Keratinocyte (primary cell): ENCODE measurements at regions not wholly inside any gene's neighbourhood (a gene's known extent, or its start where the extent isn't known, plus 50 kb on each side); places are given as distances from the start of the nearest gene placed in this dataset.

Experiments
- DNase-seq: peaks from one replicate; pipeline ENCODE4 v3.0.0-alpha.2; 2011; ENCODE audit warnings: low read depth, missing footprints, low spot score
- FAIRE-seq: peaks from 2 replicates; lab custom pipeline; 2011; peaks lifted over from hg19 to GRCh38; lab: Jason Lieb, UNC
- H2AFZ ChIP-seq: 2 replicates; pipeline ENCODE4 v1.6.0; 2012; ENCODE audit warnings: low read length, control low read depth, inconsistent platforms; ENCODE audit not compliant: control insufficient read depth
- H3K27ac ChIP-seq: 2 replicates; pipeline ENCODE4 v1.5.1; 2011; ENCODE audit warnings: low read length; ENCODE audit not compliant: control insufficient read depth, insufficient read depth
- H3K27me3 ChIP-seq: 3 replicates; pipeline ENCODE4 v1.6.0; 2011; ENCODE audit warnings: low read length; ENCODE audit not compliant: control insufficient read depth, insufficient read depth; ENCODE audit errors: extremely low read depth
- H3K36me3 ChIP-seq, 2 experiments: 2 replicates in 1 of 2; 3 replicates in 1 of 2; pipeline ENCODE4 v1.5.1; 2011; ENCODE audit warnings: low read length in 2 of 2, mild to moderate bottlenecking in 1 of 2; ENCODE audit not compliant: control insufficient read depth in 2 of 2, insufficient read depth in 2 of 2; ENCODE audit errors: extremely low read depth in 1 of 2
- H3K4me1 ChIP-seq: 3 replicates; pipeline ENCODE4 v1.5.1; 2011; ENCODE audit warnings: low read length; ENCODE audit not compliant: control insufficient read depth, insufficient read depth; ENCODE audit errors: extremely low read depth
- H3K4me2 ChIP-seq: 3 replicates; pipeline ENCODE4 v1.6.0; 2011; ENCODE audit warnings: low read depth, low read length; ENCODE audit not compliant: control insufficient read depth, insufficient read depth; ENCODE audit errors: extremely low read depth
- H3K4me3 ChIP-seq, 3 experiments: fragments of 200-600 bp in 1 of 3; sonication (generic) in 1 of 3; 2 replicates in 2 of 3; 3 replicates in 1 of 3; pipeline ENCODE4 v1.5.1; 2011 to 2016; ENCODE audit warnings: low read length in 3 of 3, mild to moderate bottlenecking in 3 of 3, control low read depth in 2 of 3, inconsistent platforms in 1 of 3, low read depth in 1 of 3, mixed read lengths in 1 of 3, mixed run types in 1 of 3, moderate library complexity in 1 of 3; ENCODE audit not compliant: control insufficient read depth in 2 of 3, insufficient read depth in 2 of 3; ENCODE audit errors: extremely low read depth in 1 of 3
- H3K79me2 ChIP-seq: 2 replicates; pipeline ENCODE4 v1.6.0; 2012; ENCODE audit warnings: low read length; ENCODE audit not compliant: control insufficient read depth, insufficient read depth
- H3K9ac ChIP-seq: 3 replicates; pipeline ENCODE4 v1.6.0; 2011; ENCODE audit warnings: low read length; ENCODE audit not compliant: control insufficient read depth, insufficient read depth; ENCODE audit errors: extremely low read depth
- H3K9me1 ChIP-seq: 3 replicates; pipeline ENCODE4 v1.6.0; 2011; ENCODE audit warnings: low read length; ENCODE audit not compliant: control insufficient read depth, insufficient read depth; ENCODE audit errors: extremely low read depth
- H3K9me3 ChIP-seq: 2 replicates; pipeline ENCODE4 v1.5.1; 2012; ENCODE audit warnings: low read depth, low read length; ENCODE audit not compliant: control insufficient read depth
- H4K20me1 ChIP-seq: 3 replicates; pipeline ENCODE4 v1.6.0; 2011; ENCODE audit warnings: low read length; ENCODE audit not compliant: control insufficient read depth, insufficient read depth; ENCODE audit errors: extremely low read depth
- EZH2 ChIP-seq: IDR thresholded peaks from one replicate; pipeline ENCODE4 v1.6.1; 2012; ENCODE audit warnings: inconsistent platforms, mild to moderate bottlenecking, low read length, moderate library complexity
- dilution Hi-C: fragments of 300-500 bp; cut with MboI; formaldehyde crosslinking; loops from one replicate; pipeline ENCODE4 v1.7.0; 2020; ENCODE audit warnings: low sequenced_read_pairs; ENCODE audit not compliant: extremely low pct_ligation_motif_present
- TF ChIP-seq, protein P1 (sequence below), 3 experiments: IDR thresholded peaks in 1 of 3; conservative IDR thresholded peaks in 1 of 3; optimal IDR thresholded peaks in 1 of 3; 2 replicates in 2 of 3; 3 replicates in 1 of 3; pipeline versions ENCODE3 to v1.5.1; 2011; ENCODE audit warnings: low read length in 3 of 3, mild to moderate bottlenecking in 3 of 3, moderate library complexity in 2 of 3, control low read depth in 1 of 3, inconsistent platforms in 1 of 3; ENCODE audit not compliant: insufficient read depth in 2 of 3; ENCODE audit errors: extremely low read depth in 1 of 3

DNA sequence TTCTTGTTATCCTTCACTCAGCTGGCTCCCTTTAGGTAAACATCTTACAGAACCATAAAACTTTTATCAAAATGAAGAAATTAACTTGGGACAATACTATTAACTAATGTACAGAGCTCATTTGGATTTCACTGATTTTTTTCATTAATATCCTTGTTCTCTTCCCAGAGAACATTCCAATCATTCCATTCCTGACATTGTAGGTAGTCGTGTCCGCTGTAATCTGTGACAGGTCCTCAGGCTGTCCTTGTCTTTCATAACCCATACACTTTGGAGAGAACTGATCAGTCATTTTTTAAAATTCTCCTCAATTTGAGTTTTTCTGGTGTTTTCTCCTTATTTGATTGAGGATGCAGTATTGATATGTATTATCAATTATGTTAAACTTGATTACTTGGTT lies 916.8 kb downstream of the GALC start:
- Histone ChIP-seq H4K20me1 (no peaks in the 10 kb centered on the region), H3K4me1 (no peaks in the 10 kb centered on the region), H3K27ac (no peak overlapping the region), H3K79me2 (no peaks in the 10 kb centered on the region), H3K4me2 (no peak overlapping the region), H3K4me3 (no peak overlapping the region), H3K36me3 (no peaks in the 10 kb centered on the region), H3K9ac (no peak overlapping the region), H3K27me3 (no peaks in the 10 kb centered on the region), H3K9me1 (no peaks in the 10 kb centered on the region), H2AFZ (no peak overlapping the region), H3K9me3 (no peaks in the 10 kb centered on the region)
- no peak for TF ChIP-seq EZH2
- TF ChIP-seq, protein P1, sequence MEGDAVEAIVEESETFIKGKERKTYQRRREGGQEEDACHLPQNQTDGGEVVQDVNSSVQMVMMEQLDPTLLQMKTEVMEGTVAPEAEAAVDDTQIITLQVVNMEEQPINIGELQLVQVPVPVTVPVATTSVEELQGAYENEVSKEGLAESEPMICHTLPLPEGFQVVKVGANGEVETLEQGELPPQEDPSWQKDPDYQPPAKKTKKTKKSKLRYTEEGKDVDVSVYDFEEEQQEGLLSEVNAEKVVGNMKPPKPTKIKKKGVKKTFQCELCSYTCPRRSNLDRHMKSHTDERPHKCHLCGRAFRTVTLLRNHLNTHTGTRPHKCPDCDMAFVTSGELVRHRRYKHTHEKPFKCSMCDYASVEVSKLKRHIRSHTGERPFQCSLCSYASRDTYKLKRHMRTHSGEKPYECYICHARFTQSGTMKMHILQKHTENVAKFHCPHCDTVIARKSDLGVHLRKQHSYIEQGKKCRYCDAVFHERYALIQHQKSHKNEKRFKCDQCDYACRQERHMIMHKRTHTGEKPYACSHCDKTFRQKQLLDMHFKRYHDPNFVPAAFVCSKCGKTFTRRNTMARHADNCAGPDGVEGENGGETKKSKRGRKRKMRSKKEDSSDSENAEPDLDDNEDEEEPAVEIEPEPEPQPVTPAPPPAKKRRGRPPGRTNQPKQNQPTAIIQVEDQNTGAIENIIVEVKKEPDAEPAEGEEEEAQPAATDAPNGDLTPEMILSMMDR (optimal IDR thresholded peaks at IDR 0.05 in 1 of 3, IDR thresholded peaks at IDR 0.05 in 1 of 3, conservative IDR thresholded peaks at IDR 0.05 in 1 of 3; ENCODE audit: extremely low read depth in 1 of 3, insufficient read depth in 2 of 3, low read length in 3 of 3), result no peak
- dilution Hi-C loops, result no loop called here
- DNase-seq (no peak), FAIRE-seq (no peak)

DNA sequence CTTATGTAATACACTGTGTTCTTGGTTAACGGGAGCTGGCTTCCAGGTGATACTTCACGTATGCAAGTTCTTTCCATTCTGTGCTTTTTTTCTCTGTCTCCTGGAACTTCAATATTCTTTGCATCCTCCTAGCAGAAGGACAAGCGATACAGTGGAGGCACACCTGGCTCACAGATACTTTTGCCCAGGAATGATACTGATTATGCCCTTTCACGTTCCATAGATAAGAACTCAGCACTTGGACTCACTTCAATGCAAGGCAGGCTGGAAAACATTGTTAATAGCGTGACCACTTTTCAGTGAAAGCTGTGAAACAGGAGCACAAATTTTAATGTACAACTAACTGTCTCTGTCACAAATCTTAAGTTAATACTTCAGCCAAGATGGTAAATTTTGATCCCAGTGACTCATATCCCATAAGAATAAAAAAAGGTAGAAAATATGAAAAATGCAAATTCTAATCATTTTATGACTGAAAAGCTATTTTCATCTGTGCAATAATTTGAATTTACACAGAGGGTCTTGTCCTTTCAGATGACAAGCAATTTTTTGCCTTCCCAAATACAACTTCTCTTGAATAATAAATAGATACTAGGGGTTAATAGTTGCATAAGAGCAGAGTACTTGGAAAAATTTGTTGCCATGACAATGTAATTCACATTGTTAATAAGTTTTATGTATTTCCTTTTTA lies 919.0 kb downstream of the GALC start:
- TF ChIP-seq, protein P1 (optimal IDR thresholded peaks at IDR 0.05 in 1 of 3, IDR thresholded peaks at IDR 0.05 in 1 of 3, conservative IDR thresholded peaks at IDR 0.05 in 1 of 3; ENCODE audit: extremely low read depth in 1 of 3, insufficient read depth in 2 of 3, low read length in 3 of 3), result no peak
- no peak for TF ChIP-seq EZH2
- DNase-seq (no peak), FAIRE-seq (no peak)
- Histone ChIP-seq H3K9ac (no peak overlapping the region), H4K20me1 (no peaks in the 10 kb centered on the region), H3K4me1 (no peaks in the 10 kb centered on the region), H3K27ac (no peak overlapping the region), H3K9me1 (no peaks in the 10 kb centered on the region), H3K79me2 (no peaks in the 10 kb centered on the region), H3K36me3 (no peaks in the 10 kb centered on the region), H3K4me3 (no peak overlapping the region), H3K27me3 (no peaks in the 10 kb centered on the region), H2AFZ (no peak overlapping the region), H3K9me3 (no peaks in the 10 kb centered on the region), H3K4me2 (no peak overlapping the region)
- dilution Hi-C loops, result no loop called here
